WTC11 (cell line): ENCODE measurements at regions not wholly inside any gene's neighbourhood (a gene's known extent, or its start where the extent isn't known, plus 50 kb on each side); places are given as distances from the start of the nearest gene placed in this dataset.

Experiments
- ATAC-seq: fragments of 200-7000 bp; cut with Tn5 transposase; 2 replicates; pipeline ENCODE4 v1.10.0; 2021; ENCODE audit warnings: mild to moderate bottlenecking, moderate library complexity
- CTCF ChIA-PET: fragments of 300-600 bp; sonication (Branson Sonifier 250); formaldehyde crosslinking; loops from one replicate; lab custom pipeline; 2021; ENCODE audit warnings: antibody characterized with exemption; lab: Charles Lee
- POLR2A ChIA-PET: fragments of 350-600 bp; sonication (Branson Sonifier 250); formaldehyde crosslinking; loops from one replicate; lab custom pipeline; 2021; ENCODE audit warnings: antibody characterized with exemption; lab: Charles Lee
- DNase-seq: peaks from one replicate; pipeline ENCODE4 v3.0.0; 2021; ENCODE audit warnings: low spot score
- H3K27ac Mint-ChIP-seq: 2 replicates; pipeline ENCODE4 v1.8.0; 2021; ENCODE audit warnings: mixed read lengths
- H3K27me3 Mint-ChIP-seq: 2 replicates; pipeline ENCODE4 v1.8.0; 2021; ENCODE audit warnings: low read depth, mild to moderate bottlenecking, moderate library complexity, mixed read lengths
- H3K36me3 Mint-ChIP-seq: 2 replicates; pipeline ENCODE4 v1.8.0; 2021; ENCODE audit warnings: mixed read lengths
- H3K4me1 Mint-ChIP-seq: 2 replicates; pipeline ENCODE4 v1.8.0; 2022; ENCODE audit warnings: mixed read lengths
- H3K4me3 Mint-ChIP-seq: 2 replicates; pipeline ENCODE4 v1.8.0; 2021; ENCODE audit warnings: mild to moderate bottlenecking, moderate library complexity, mixed read lengths
- H3K9me3 Mint-ChIP-seq: 2 replicates; pipeline ENCODE4 v1.8.0; 2021; ENCODE audit warnings: mixed read lengths
- CTCF ChIP-seq: fragments of 200-600 bp; IDR thresholded peaks from 2 replicates; pipeline ENCODE4 v1.8.0; 2022; ENCODE audit warnings: antibody characterized with exemption
- GABPB1 ChIP-seq: sonication (generic); formaldehyde crosslinking; IDR thresholded peaks from 2 replicates; pipeline ENCODE4 v1.8.1; 2023; ENCODE audit warnings: mild to moderate bottlenecking, missing genetic modification reagents
- NFYB ChIP-seq: sonication (generic); formaldehyde crosslinking; conservative IDR thresholded peaks from 2 replicates; pipeline ENCODE4 v1.8.0; 2022; ENCODE audit warnings: low read depth, missing genetic modification reagents
- RELA ChIP-seq: sonication (generic); formaldehyde crosslinking; IDR thresholded peaks from 2 replicates; pipeline ENCODE4 v1.8.1; 2022; ENCODE audit warnings: missing genetic modification reagents, mild to moderate bottlenecking, borderline replicate concordance
- SP1 ChIP-seq: sonication (generic); formaldehyde crosslinking; conservative IDR thresholded peaks from 2 replicates; pipeline ENCODE4 v1.8.1; 2022; ENCODE audit warnings: missing genetic modification reagents
- TEAD4 ChIP-seq: sonication (generic); formaldehyde crosslinking; IDR thresholded peaks from 2 replicates; pipeline ENCODE4 v1.8.0; 2022; ENCODE audit warnings: mild to moderate bottlenecking, missing genetic modification reagents
- ZBTB43 ChIP-seq: sonication (generic); formaldehyde crosslinking; IDR thresholded peaks from 2 replicates; pipeline ENCODE4 v1.8.1; 2023; ENCODE audit warnings: mild to moderate bottlenecking, missing genetic modification reagents
- ZNF138 ChIP-seq: sonication (generic); formaldehyde crosslinking; conservative IDR thresholded peaks from 2 replicates; pipeline ENCODE4 v1.8.1; 2022; ENCODE audit warnings: mild to moderate bottlenecking, moderate library complexity, missing genetic modification reagents
- ZNF219 ChIP-seq: sonication (generic); formaldehyde crosslinking; IDR thresholded peaks from 2 replicates; pipeline ENCODE4 v1.8.0; 2023; ENCODE audit warnings: missing genetic modification reagents, mild to moderate bottlenecking, borderline replicate concordance
- ZNF232 ChIP-seq: sonication (generic); formaldehyde crosslinking; IDR thresholded peaks from 2 replicates; pipeline ENCODE4 v1.8.0; 2022; ENCODE audit warnings: mild to moderate bottlenecking, missing genetic modification reagents
- ZNF416 ChIP-seq: fragments of 250-450 bp; sonication (Bioruptor Pico); IDR thresholded peaks from 2 replicates; pipeline ENCODE4 v1.9.0; 2021; ENCODE audit warnings: mild to moderate bottlenecking, inconsistent platforms
- ZNF423 ChIP-seq: fragments of 250-450 bp; sonication (Bioruptor Pico); IDR thresholded peaks from 2 replicates; pipeline ENCODE4 v2.1.2; 2022; ENCODE audit warnings: mild to moderate bottlenecking, moderate library complexity
- TF ChIP-seq, protein P1 (sequence below): sonication (generic); formaldehyde crosslinking; IDR thresholded peaks from 2 replicates; pipeline ENCODE4 v1.8.0; 2023; ENCODE audit warnings: missing genetic modification reagents, mild to moderate bottlenecking, borderline replicate concordance
- TF ChIP-seq, protein P2 (sequence below): fragments of 250-450 bp; sonication (Bioruptor Pico); IDR thresholded peaks from 2 replicates; pipeline ENCODE4 v1.9.0; 2021; ENCODE audit warnings: mild to moderate bottlenecking
- TF ChIP-seq, protein P3 (sequence below): sonication (generic); formaldehyde crosslinking; IDR thresholded peaks from 2 replicates; pipeline ENCODE4 v1.8.0; 2022; ENCODE audit warnings: mild to moderate bottlenecking, missing genetic modification reagents
- TF ChIP-seq, protein P4 (sequence below): sonication (generic); formaldehyde crosslinking; IDR thresholded peaks from 2 replicates; pipeline ENCODE4 v1.8.0; 2023; ENCODE audit warnings: mild to moderate bottlenecking, missing genetic modification reagents

- TF ChIP-seq, protein P1, sequence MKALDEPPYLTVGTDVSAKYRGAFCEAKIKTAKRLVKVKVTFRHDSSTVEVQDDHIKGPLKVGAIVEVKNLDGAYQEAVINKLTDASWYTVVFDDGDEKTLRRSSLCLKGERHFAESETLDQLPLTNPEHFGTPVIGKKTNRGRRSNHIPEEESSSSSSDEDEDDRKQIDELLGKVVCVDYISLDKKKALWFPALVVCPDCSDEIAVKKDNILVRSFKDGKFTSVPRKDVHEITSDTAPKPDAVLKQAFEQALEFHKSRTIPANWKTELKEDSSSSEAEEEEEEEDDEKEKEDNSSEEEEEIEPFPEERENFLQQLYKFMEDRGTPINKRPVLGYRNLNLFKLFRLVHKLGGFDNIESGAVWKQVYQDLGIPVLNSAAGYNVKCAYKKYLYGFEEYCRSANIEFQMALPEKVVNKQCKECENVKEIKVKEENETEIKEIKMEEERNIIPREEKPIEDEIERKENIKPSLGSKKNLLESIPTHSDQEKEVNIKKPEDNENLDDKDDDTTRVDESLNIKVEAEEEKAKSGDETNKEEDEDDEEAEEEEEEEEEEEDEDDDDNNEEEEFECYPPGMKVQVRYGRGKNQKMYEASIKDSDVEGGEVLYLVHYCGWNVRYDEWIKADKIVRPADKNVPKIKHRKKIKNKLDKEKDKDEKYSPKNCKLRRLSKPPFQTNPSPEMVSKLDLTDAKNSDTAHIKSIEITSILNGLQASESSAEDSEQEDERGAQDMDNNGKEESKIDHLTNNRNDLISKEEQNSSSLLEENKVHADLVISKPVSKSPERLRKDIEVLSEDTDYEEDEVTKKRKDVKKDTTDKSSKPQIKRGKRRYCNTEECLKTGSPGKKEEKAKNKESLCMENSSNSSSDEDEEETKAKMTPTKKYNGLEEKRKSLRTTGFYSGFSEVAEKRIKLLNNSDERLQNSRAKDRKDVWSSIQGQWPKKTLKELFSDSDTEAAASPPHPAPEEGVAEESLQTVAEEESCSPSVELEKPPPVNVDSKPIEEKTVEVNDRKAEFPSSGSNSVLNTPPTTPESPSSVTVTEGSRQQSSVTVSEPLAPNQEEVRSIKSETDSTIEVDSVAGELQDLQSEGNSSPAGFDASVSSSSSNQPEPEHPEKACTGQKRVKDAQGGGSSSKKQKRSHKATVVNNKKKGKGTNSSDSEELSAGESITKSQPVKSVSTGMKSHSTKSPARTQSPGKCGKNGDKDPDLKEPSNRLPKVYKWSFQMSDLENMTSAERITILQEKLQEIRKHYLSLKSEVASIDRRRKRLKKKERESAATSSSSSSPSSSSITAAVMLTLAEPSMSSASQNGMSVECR = no peak
- TF ChIP-seq SP1 = no peak
- no peak for TF ChIP-seq GABPB1 (CRISPR knock-in tag)
Measured at GRCh38 chr4:18241727-18242126, 220.2 kb upstream of the LCORL start (continued).

DNA sequence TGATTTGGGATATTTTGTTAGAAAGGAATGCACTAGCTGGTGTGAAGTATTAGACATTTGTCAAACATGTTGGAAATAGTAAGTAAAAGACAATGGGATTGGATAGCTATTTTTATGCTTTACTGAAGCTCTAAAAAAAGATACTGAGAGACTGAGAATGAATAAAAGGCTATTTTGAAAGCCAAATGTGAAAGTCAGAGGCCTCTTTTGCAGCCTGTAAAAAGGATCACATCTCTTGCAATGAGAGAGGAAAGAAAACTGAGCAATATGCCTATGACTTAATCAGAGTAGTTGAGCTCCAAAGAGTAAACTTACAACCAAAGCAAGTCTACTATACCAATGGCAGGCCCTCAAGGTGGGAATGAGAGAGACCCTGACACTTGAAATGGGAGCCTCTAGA lies 212.6 kb upstream of the LCORL start:
- Mint-ChIP-seq H3K36me3 (peaks cover 11% of the 10 kb centered on the region), H3K27ac (no peak overlapping the region), H3K9me3 (peaks cover 16% of the 10 kb centered on the region), H3K4me3 (no peak overlapping the region), H3K27me3 (no peaks in the 10 kb centered on the region; the same call in none of the 2 replicates), H3K4me1 (no peaks in the 10 kb centered on the region)
- ATAC-seq = no peak
- TF ChIP-seq ZNF423 (CRISPR knock-in tag) = no peak
- TF ChIP-seq NFYB (CRISPR knock-in tag) = no peak
- TF ChIP-seq, protein P2, sequence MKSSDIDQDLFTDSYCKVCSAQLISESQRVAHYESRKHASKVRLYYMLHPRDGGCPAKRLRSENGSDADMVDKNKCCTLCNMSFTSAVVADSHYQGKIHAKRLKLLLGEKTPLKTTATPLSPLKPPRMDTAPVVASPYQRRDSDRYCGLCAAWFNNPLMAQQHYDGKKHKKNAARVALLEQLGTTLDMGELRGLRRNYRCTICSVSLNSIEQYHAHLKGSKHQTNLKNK (CRISPR knock-in tag) = no peak
- no peak for TF ChIP-seq ZNF416
- TF ChIP-seq, protein P3, sequence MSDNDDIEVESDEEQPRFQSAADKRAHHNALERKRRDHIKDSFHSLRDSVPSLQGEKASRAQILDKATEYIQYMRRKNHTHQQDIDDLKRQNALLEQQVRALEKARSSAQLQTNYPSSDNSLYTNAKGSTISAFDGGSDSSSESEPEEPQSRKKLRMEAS (CRISPR knock-in tag) = no peak
- TF ChIP-seq ZBTB43 = no peak
- no peak for TF ChIP-seq CTCF
- no peak for TF ChIP-seq ZNF219 (CRISPR knock-in tag)
- TF ChIP-seq, protein P4, sequence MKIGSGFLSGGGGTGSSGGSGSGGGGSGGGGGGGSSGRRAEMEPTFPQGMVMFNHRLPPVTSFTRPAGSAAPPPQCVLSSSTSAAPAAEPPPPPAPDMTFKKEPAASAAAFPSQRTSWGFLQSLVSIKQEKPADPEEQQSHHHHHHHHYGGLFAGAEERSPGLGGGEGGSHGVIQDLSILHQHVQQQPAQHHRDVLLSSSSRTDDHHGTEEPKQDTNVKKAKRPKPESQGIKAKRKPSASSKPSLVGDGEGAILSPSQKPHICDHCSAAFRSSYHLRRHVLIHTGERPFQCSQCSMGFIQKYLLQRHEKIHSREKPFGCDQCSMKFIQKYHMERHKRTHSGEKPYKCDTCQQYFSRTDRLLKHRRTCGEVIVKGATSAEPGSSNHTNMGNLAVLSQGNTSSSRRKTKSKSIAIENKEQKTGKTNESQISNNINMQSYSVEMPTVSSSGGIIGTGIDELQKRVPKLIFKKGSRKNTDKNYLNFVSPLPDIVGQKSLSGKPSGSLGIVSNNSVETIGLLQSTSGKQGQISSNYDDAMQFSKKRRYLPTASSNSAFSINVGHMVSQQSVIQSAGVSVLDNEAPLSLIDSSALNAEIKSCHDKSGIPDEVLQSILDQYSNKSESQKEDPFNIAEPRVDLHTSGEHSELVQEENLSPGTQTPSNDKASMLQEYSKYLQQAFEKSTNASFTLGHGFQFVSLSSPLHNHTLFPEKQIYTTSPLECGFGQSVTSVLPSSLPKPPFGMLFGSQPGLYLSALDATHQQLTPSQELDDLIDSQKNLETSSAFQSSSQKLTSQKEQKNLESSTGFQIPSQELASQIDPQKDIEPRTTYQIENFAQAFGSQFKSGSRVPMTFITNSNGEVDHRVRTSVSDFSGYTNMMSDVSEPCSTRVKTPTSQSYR (CRISPR knock-in tag) = no peak
- no peak for TF ChIP-seq TEAD4 (CRISPR knock-in tag)
- no peak for TF ChIP-seq RELA
- no peak for TF ChIP-seq ZNF138 (CRISPR knock-in tag)
- no peak for TF ChIP-seq ZNF232
- ChIA-PET CTCF (no interaction called here), POLR2A (no interaction called here)
- no peak for DNase-seq
